GM10266 (cell line): ENCODE measurements at regions not wholly inside any gene's neighbourhood (a gene's known extent, or its start where the extent isn't known, plus 50 kb on each side); places are given as distances from the start of the nearest gene placed in this dataset.

ENCODE experiments used
- DNase-seq: peaks from one replicate; pipeline ENCODE4 v3.0.0; 2012; ENCODE audit errors: extremely low spot score
- CTCF ChIP-seq: IDR thresholded peaks from 2 replicates; pipeline ENCODE4 v1.5.1; 2012; ENCODE audit warnings: mild to moderate bottlenecking, low read depth; ENCODE audit not compliant: control insufficient read depth, insufficient read depth; ENCODE audit errors: missing control alignments

GRCh38 chr5:136518174-136518573, 152.8 kb upstream of the TRPC7 start:
- DNase-seq, result no peak
- TF ChIP-seq CTCF, result no peak

- TF ChIP-seq CTCF, result no peak
- no peak for DNase-seq
Measured at GRCh38 chr5:136517755-136518154, 152.4 kb upstream of the TRPC7 start.

GRCh38 chr5:136516637-136517036, 151.3 kb upstream of the TRPC7 start:
- DNase-seq, result no peak
- TF ChIP-seq CTCF, result no peak

- TF ChIP-seq CTCF, result no peak
Measured at GRCh38 chr5:136513430-136513829, 148.1 kb upstream of the TRPC7 start.

GRCh38 chr5:136511046-136511445, 145.7 kb upstream of the TRPC7 start:
- no peak for DNase-seq
- no peak for TF ChIP-seq CTCF

More at GRCh38 chr5:136513430-136513829, 148.1 kb upstream of the TRPC7 start:
- DNase-seq, result no peak

- DNase-seq, result no peak
- TF ChIP-seq CTCF, result no peak
Measured at GRCh38 chr5:136510481-136510880, 145.1 kb upstream of the TRPC7 start.

- DNase-seq, result no peak
- TF ChIP-seq CTCF, result no peak
Measured at GRCh38 chr5:136506131-136506530, 140.8 kb upstream of the TRPC7 start.

- TF ChIP-seq CTCF, result no peak
- DNase-seq, result no peak
Measured at GRCh38 chr5:136501133-136501532, 135.8 kb upstream of the TRPC7 start.
